Subcutaneous abdominal adipose tissue (tissue), 5 donors: ENCODE measurements at regions not wholly inside any gene's neighbourhood (a gene's known extent, or its start where the extent isn't known, plus 50 kb on each side); places are given as distances from the start of the nearest gene placed in this dataset.

Source experiments
- H3K27ac ChIP-seq: one replicate; pipeline ENCODE4 v1.7.0; 2013; ENCODE audit warnings: low read depth, mild to moderate bottlenecking, inconsistent platforms, low read length, moderate library complexity
- H3K27me3 ChIP-seq, 5 donors: one replicate each; pipeline ENCODE4 v1.7.0; 2013; ENCODE audit warnings: low read length in 5 of 5, inconsistent platforms in 1 of 5; ENCODE audit not compliant: control insufficient read depth in 5 of 5, insufficient read depth in 4 of 5
- H3K36me3 ChIP-seq, 5 donors: one replicate each; pipeline ENCODE4 v1.7.0; 2013; ENCODE audit warnings: low read length in 5 of 5; ENCODE audit not compliant: control insufficient read depth in 5 of 5, insufficient read depth in 5 of 5
- H3K4me1 ChIP-seq, 5 donors: one replicate each; pipeline ENCODE4 v1.7.0; 2013; ENCODE audit warnings: low read length in 5 of 5, mild to moderate bottlenecking in 3 of 5, moderate library complexity in 1 of 5; ENCODE audit not compliant: control insufficient read depth in 5 of 5, insufficient read depth in 5 of 5
- H3K4me3 ChIP-seq, 5 donors: one replicate each; pipeline ENCODE4 v1.7.0; 2013; ENCODE audit warnings: low read length in 5 of 5, low read depth in 1 of 5
- H3K9ac ChIP-seq, 5 donors: one replicate each; pipeline ENCODE4 v1.7.0; 2013; ENCODE audit warnings: low read length in 5 of 5, mild to moderate bottlenecking in 4 of 5, moderate library complexity in 3 of 5
- H3K9me3 ChIP-seq, 5 donors: one replicate each; pipeline ENCODE4 v1.7.0; 2013; ENCODE audit warnings: low read length in 5 of 5; ENCODE audit not compliant: control insufficient read depth in 5 of 5
- donor health status: healthy.
- donor health status: healthy.
- donor health status: healthy.
- donor health status: healthy.
- donor health status: healthy.

DNA sequence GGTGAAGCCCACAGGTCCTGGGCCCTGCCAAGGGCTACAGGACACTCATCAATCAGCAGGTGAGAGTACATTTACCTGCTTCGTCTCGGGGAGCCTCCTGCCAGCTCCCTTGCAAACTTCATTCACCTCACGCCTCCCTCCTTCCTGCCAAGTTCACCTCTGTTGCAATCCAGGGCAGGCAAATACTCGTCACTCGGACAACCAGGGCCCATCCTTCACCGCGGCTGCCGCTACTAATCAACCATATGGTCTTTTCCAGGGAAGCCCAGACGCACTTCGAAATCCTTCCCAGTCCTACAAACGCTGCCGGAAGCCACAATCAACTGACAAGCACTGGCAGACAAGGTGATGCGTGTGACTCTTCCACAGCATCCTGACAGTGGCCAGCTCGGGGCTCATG, 200.7 kb upstream of the NSMCE3 start:
- peaks cover 0 to 3% (median 3%) of the 10 kb centered on the region in 5 donors for H3K27me3 ChIP-seq
- H3K9me3 ChIP-seq, result no peaks in the 10 kb centered on the region
- H3K9ac ChIP-seq, result no peak overlapping the region
- H3K27ac ChIP-seq, result no peak overlapping the region
- H3K4me1 ChIP-seq, result no peaks in the 10 kb centered on the region
- H3K4me3 ChIP-seq, result no peak overlapping the region
- no peaks in the 10 kb centered on the region for H3K36me3 ChIP-seq

DNA sequence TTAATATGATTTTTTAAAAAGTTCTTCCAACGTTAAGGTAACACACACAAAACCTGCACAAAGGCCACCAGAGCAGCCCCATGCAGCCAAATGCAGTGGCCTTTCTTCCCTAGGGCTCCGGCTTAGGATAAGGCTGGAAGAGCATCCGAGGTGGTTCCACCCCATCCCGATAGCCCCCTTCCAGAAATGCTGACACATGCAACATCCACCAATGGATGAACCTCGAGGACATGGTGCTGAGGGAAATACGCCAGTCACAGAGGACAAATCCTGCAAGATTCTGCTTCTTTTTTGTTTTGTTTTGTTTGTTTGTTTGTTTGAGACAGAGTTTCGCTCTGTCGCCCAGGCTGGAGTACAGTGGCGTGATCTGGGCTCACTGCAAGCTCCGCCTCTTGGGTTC, 199.3 kb upstream of the NSMCE3 start:
- peaks cover 0 to 5% (median 0%) of the 10 kb centered on the region in 5 donors for H3K4me1 ChIP-seq
- no peaks in the 10 kb centered on the region for H3K9me3 ChIP-seq
- H3K9ac ChIP-seq, result no peak overlapping the region
- H3K4me3 ChIP-seq, result no peak overlapping the region
- no peak overlapping the region for H3K27ac ChIP-seq
- H3K36me3 ChIP-seq, result no peaks in the 10 kb centered on the region
- peaks cover 0 to 3% (median 0%) of the 10 kb centered on the region in 5 donors for H3K27me3 ChIP-seq

DNA sequence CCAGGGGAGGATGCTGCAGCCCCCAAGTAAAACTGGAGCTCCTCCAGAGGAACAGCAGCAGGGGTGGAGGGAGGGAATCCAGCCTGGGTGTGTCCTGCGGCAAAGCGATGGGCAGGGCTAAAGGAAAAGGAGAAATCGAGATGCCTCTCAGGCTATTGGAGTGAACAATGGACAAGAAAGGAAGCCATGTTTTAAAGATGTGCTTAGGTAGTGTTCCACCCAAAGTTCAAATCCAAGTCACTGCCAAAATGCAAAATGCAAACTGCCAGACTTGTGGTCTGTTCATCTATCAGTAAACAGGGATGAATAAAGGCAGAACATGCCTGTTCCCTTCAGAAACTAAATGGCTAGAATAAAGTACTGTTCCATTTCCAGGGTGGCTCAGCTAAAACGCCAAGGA, 197.5 kb upstream of the NSMCE3 start:
- Histone ChIP-seq H3K36me3 (no peaks in the 10 kb centered on the region), H3K4me3 (no peak overlapping the region), H3K27me3 (peaks cover 0 to 3% (median 0%) of the 10 kb centered on the region in 5 donors), H3K27ac (no peak overlapping the region), H3K9ac (no peak overlapping the region), H3K9me3 (no peaks in the 10 kb centered on the region), H3K4me1 (peaks cover 0 to 5% (median 0%) of the 10 kb centered on the region in 5 donors)

DNA sequence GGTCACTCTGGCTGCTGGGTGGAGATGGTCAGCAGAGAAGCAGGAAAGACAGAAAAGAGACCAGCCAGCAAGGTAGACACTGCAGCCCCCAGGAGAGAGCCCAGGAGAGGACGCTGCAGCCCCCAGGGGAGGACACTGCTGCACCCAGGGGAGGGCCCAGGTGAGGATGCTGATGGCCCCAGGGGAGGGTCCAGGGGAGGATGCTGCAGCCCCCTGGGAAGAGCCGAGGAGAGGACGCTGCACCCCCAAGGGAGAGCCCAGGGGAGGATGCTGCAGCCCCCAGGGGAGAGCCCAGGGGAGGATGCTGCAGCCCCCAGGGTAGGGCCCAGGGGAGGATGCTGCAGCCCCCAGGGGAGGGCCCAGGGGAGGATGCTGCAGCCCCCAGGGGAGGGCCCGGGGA, 196.7 kb upstream of the NSMCE3 start:
- peaks cover 0 to 3% (median 0%) of the 10 kb centered on the region in 5 donors for H3K27me3 ChIP-seq
- no peaks in the 10 kb centered on the region for H3K36me3 ChIP-seq
- no peaks in the 10 kb centered on the region for H3K9me3 ChIP-seq
- H3K27ac ChIP-seq, result no peak overlapping the region
- no peak overlapping the region for H3K4me3 ChIP-seq
- H3K4me1 ChIP-seq, result peaks cover 0 to 5% (median 0%) of the 10 kb centered on the region in 5 donors
- no peak overlapping the region for H3K9ac ChIP-seq

DNA sequence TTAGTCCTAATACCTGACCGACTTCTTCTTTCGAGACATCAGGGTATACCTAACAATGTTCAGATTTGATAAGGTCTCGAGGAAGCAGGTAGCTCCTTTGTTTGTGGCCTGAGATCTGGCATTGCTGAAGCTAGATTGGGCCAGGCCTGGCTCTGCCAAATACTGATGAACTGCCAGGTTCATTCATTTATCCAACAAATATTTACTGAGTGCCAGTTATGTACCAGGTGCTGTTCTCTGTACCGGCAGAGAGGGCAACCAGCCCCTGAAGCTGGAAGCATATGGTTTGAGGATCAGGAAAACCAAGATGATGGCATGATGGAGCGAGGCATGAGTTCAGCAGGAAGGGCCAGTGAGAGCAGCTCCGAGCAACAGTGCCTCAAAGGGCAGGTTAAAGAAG, 196.2 kb upstream of the NSMCE3 start:
- no peak overlapping the region for H3K27ac ChIP-seq
- H3K27me3 ChIP-seq, result peaks cover 0 to 3% (median 0%) of the 10 kb centered on the region in 5 donors
- peaks cover 0 to 5% (median 0%) of the 10 kb centered on the region in 5 donors for H3K4me1 ChIP-seq
- H3K9ac ChIP-seq, result no peak overlapping the region
- H3K36me3 ChIP-seq, result no peaks in the 10 kb centered on the region
- H3K9me3 ChIP-seq, result no peaks in the 10 kb centered on the region
- H3K4me3 ChIP-seq, result no peak overlapping the region

DNA sequence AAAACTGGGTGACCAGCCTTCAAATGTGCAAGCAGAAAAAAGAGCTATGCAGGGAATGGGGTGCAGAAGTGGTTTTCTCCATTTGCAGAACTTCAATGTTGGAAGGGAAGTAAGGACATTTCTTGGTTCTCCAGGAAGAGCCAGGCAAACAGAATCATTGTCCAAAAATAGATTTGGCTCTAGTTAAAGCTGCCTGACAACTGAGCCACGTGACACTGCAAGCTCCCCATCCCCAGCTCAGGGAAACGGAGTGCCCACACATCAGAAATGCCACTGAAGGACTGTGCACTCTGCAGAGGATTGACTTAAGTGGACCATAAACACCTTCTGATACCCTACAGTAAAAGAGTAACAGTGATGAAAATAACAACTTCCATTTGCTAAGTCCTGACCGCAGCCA, 195.6 kb upstream of the NSMCE3 start:
- H3K27me3 ChIP-seq, result peaks cover 0 to 3% (median 0%) of the 10 kb centered on the region in 5 donors
- H3K4me3 ChIP-seq, result no peak overlapping the region
- no peaks in the 10 kb centered on the region for H3K36me3 ChIP-seq
- peaks cover 0 to 5% (median 0%) of the 10 kb centered on the region in 5 donors for H3K4me1 ChIP-seq
- H3K9me3 ChIP-seq, result no peaks in the 10 kb centered on the region
- H3K27ac ChIP-seq, result no peak overlapping the region
- no peak overlapping the region for H3K9ac ChIP-seq

DNA sequence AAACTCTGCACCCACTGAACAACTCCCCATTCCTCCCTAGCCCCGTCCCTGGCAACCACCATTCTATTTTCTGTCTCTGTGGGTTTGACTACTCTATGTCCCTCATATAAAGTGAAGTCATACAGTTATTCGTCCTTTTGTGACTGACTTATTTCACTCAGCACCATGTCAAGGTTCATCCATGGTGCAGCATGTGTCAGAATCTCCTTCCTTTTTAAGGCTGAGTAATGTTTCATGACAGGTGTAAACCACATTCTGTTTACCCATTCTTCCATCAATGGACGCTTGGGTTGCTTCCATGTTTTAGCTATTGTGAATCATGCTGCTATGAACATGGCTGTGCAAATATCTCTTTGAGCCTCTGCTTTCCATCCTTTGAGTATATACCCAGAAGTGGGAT, 192.3 kb upstream of the NSMCE3 start:
- H3K27me3 ChIP-seq, result no peaks in the 10 kb centered on the region
- H3K27ac ChIP-seq, result no peak overlapping the region
- peaks cover 0 to 5% (median 0%) of the 10 kb centered on the region in 5 donors for H3K4me1 ChIP-seq

DNA sequence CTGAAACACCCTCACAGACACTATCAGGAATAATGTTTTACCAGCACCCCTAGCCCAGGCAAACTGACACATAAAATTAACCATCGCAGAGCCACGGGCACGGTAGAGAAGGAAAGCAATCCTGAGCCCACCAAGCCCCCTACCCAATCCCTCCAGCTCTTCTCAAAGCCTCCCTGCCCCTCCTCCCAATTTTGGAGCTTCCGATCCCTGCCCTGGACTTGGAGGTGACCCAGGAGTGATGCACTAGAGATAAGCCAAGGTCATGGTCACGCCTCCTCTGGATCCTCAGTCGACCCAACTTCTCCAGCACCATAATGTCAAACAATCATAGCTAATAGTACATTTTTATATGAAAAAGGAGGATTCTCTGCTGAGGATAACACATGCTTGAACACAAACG, 188.7 kb upstream of the NSMCE3 start:
- Histone ChIP-seq H3K9ac (no peak overlapping the region), H3K27me3 (no peaks in the 10 kb centered on the region), H3K4me1 (peaks cover 0 to 7% (median 0%) of the 10 kb centered on the region in 5 donors), H3K36me3 (no peaks in the 10 kb centered on the region), H3K27ac (no peak overlapping the region), H3K9me3 (no peaks in the 10 kb centered on the region), H3K4me3 (no peak overlapping the region)

More for the DNA sequence above, 192.3 kb upstream of the NSMCE3 start:
- no peaks in the 10 kb centered on the region for H3K9me3 ChIP-seq
- H3K9ac ChIP-seq, result no peak overlapping the region
- no peak overlapping the region for H3K4me3 ChIP-seq
- H3K36me3 ChIP-seq, result no peaks in the 10 kb centered on the region

DNA sequence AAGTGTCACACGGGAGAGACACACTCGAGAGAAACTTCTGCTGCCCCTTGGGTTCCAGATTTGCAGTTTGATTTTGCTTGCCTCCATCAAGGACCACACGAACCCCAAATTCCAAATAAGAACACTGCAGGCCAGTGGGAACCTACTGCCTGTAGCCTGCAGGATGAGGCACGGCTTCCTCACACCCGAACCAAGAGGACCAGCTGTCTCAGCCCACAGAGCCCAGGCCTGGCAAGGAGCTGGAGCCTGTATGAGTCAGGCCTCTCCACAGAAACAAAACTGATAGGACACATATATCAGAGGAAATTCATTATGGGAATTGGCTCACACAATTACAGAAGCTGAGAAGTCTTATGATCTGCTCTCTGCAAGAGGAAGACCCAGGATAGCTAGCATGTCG, 188.1 kb upstream of the NSMCE3 start:
- Histone ChIP-seq H3K9ac (no peak overlapping the region), H3K4me3 (no peak overlapping the region), H3K9me3 (no peaks in the 10 kb centered on the region), H3K4me1 (peaks cover 0 to 13% (median 3%) of the 10 kb centered on the region in 5 donors), H3K27ac (no peak overlapping the region), H3K36me3 (no peaks in the 10 kb centered on the region), H3K27me3 (no peaks in the 10 kb centered on the region)

DNA sequence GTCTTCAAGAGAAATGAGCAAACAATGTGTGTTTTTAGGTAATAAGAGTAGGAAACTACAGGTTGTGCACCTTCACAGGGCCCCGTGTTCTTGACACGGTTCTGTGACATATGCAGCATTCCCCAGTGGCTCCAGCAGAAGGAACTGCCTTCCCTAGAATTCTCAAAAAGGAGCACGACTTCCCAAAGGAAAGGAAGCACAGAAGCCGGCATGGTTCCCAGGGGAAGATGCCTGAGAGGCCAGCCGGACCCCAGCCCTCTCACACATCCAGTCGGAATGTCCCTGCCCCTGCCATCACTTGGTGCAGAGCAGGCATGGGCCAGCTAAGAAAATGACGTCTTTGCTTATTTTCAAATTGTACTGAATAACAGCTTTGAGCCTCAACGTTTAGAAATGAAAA, 187.3 kb upstream of the NSMCE3 start:
- no peaks in the 10 kb centered on the region for H3K36me3 ChIP-seq
- no peak overlapping the region for H3K27ac ChIP-seq
- no peak overlapping the region for H3K4me3 ChIP-seq
- no peak overlapping the region for H3K9ac ChIP-seq
- H3K27me3 ChIP-seq, result peaks cover 0 to 5% (median 0%) of the 10 kb centered on the region in 5 donors
- no peaks in the 10 kb centered on the region for H3K9me3 ChIP-seq
- H3K4me1 ChIP-seq, result peaks cover 0 to 15% (median 3%) of the 10 kb centered on the region in 5 donors

DNA sequence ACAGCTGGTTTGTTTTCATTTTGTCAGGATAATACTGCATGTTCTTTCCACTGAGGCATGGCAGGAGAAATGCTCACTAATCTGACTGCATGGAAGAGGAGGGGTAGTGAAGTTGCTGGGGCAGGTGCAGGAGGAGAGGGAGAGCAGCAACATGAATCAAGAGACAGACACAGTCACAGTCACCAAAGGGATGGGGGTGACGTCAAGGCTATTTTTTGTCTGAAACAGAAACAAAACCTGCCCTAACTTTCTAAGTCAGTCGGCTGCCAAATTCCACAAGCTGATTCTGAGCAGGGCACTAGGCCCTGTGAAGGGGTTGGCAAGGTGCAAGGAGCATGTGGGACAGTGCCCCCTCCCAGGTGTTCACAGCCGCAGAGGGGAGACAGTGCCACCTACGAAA, 186.6 kb upstream of the NSMCE3 start:
- no peaks in the 10 kb centered on the region for H3K36me3 ChIP-seq
- H3K9ac ChIP-seq, result no peak overlapping the region
- H3K9me3 ChIP-seq, result no peaks in the 10 kb centered on the region
- peaks cover 0 to 5% (median 0%) of the 10 kb centered on the region in 5 donors for H3K27me3 ChIP-seq
- H3K4me1 ChIP-seq, result peaks cover 0 to 15% (median 3%) of the 10 kb centered on the region in 5 donors
- no peak overlapping the region for H3K4me3 ChIP-seq
- no peak overlapping the region for H3K27ac ChIP-seq
